ENCODE measurements at regions not wholly inside any gene's neighbourhood (a gene's known extent, or its start where the extent isn't known, plus 50 kb on each side); places are given as distances from the start of the nearest gene placed in this dataset.

DNA sequence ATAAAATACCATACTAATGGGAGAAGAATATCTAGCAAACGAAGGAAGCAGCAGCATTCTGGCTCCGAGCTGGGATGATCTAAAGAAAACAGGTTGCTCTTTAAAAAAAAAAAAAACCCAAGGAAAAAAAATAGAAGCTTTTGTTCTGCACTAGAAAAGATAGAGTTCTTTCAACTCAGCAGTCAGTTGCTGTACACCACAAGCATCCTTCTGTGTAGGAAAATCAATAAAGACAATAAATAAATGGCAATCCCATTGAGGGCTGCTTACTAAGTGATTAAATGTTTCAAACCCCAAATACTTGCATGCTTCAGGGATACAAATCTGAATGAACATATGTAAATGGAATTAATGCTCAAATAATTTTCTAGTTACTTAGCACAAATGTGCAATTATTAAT, 207.1 kb downstream of the TEX36 start:
- TF ChIP-seq POLR2AphosphoS5 (IDR thresholded peaks at IDR 0.05; ENCODE audit: low read depth, low read length) (no peak), SMC3 (IDR thresholded peaks at IDR 0.05; ENCODE audit: low read depth, low read length) (no peak), USF1 (IDR thresholded peaks at IDR 0.05; ENCODE audit: borderline replicate concordance, low read depth) (no peak), MEF2A (IDR thresholded peaks at IDR 0.05; ENCODE audit: borderline replicate concordance, low read depth) (no peak)
- TF ChIP-seq, protein P1, sequence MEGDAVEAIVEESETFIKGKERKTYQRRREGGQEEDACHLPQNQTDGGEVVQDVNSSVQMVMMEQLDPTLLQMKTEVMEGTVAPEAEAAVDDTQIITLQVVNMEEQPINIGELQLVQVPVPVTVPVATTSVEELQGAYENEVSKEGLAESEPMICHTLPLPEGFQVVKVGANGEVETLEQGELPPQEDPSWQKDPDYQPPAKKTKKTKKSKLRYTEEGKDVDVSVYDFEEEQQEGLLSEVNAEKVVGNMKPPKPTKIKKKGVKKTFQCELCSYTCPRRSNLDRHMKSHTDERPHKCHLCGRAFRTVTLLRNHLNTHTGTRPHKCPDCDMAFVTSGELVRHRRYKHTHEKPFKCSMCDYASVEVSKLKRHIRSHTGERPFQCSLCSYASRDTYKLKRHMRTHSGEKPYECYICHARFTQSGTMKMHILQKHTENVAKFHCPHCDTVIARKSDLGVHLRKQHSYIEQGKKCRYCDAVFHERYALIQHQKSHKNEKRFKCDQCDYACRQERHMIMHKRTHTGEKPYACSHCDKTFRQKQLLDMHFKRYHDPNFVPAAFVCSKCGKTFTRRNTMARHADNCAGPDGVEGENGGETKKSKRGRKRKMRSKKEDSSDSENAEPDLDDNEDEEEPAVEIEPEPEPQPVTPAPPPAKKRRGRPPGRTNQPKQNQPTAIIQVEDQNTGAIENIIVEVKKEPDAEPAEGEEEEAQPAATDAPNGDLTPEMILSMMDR (IDR thresholded peaks at IDR 0.05): no peak
- TF ChIP-seq, protein P2, sequence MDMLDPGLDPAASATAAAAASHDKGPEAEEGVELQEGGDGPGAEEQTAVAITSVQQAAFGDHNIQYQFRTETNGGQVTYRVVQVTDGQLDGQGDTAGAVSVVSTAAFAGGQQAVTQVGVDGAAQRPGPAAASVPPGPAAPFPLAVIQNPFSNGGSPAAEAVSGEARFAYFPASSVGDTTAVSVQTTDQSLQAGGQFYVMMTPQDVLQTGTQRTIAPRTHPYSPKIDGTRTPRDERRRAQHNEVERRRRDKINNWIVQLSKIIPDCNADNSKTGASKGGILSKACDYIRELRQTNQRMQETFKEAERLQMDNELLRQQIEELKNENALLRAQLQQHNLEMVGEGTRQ (IDR thresholded peaks at IDR 0.05; ENCODE audit: borderline replicate concordance, low read depth, low read length): no peak

All from SK-N-SH (cell line).